Endodermal cell (in vitro differentiated cells): ENCODE measurements at regions not wholly inside any gene's neighbourhood (a gene's known extent, or its start where the extent isn't known, plus 50 kb on each side); places are given as distances from the start of the nearest gene placed in this dataset.

Source experiments
- DNase-seq: peaks from one replicate; pipeline ENCODE4 v3.0.0-alpha.2; 2017
- H3K27ac ChIP-seq: 2 replicates; pipeline ENCODE4 v1.5.1; 2013; ENCODE audit warnings: mild to moderate bottlenecking, low read depth, low read length, moderate library complexity
- H3K27me3 ChIP-seq: 2 replicates; pipeline ENCODE4 v1.6.1; 2013; ENCODE audit warnings: mild to moderate bottlenecking, low read length, moderate library complexity; ENCODE audit not compliant: insufficient read depth, control insufficient read depth, poor library complexity, severe bottlenecking
- H3K36me3 ChIP-seq: 2 replicates; pipeline ENCODE4 v1.7.0; 2013; ENCODE audit warnings: mild to moderate bottlenecking, low read length, moderate library complexity; ENCODE audit not compliant: control insufficient read depth, insufficient read depth
- H3K4me1 ChIP-seq: one replicate; pipeline ENCODE4 v1.7.0; 2013; ENCODE audit warnings: low read length; ENCODE audit not compliant: control insufficient read depth, insufficient read depth
- H3K4me3 ChIP-seq: 2 replicates; pipeline ENCODE4 v1.5.1; 2013; ENCODE audit warnings: mild to moderate bottlenecking, low read length, moderate library complexity
- H3K9ac ChIP-seq: 2 replicates; pipeline ENCODE4 v1.6.1; 2013; ENCODE audit warnings: mild to moderate bottlenecking, low read length, moderate library complexity; ENCODE audit not compliant: poor library complexity, severe bottlenecking; ENCODE audit errors: extremely low read depth
- H3K9me3 ChIP-seq: 2 replicates; pipeline ENCODE4 v1.6.1; 2013; ENCODE audit warnings: mild to moderate bottlenecking, low read length, moderate library complexity; ENCODE audit not compliant: control insufficient read depth
- H3K27ac Mint-ChIP-seq: 2 replicates; pipeline ENCODE4 v1.8.0; 2020; ENCODE audit warnings: mixed read lengths
- H3K27me3 Mint-ChIP-seq: 2 replicates; pipeline ENCODE4 v1.8.0; 2021; ENCODE audit warnings: mild to moderate bottlenecking, mixed read lengths; ENCODE audit not compliant: insufficient read depth
- H3K36me3 Mint-ChIP-seq: 2 replicates; pipeline ENCODE4 v1.8.0; 2020; ENCODE audit warnings: low read depth, mixed read lengths
- H3K4me1 Mint-ChIP-seq: 2 replicates; pipeline ENCODE4 v1.8.0; 2020; ENCODE audit warnings: mixed read lengths
- H3K4me3 Mint-ChIP-seq: 2 replicates; pipeline ENCODE4 v1.8.0; 2020; ENCODE audit warnings: mild to moderate bottlenecking, moderate library complexity, mixed read lengths
- H3K9me3 Mint-ChIP-seq: 2 replicates; pipeline ENCODE4 v1.8.0; 2020; ENCODE audit warnings: mild to moderate bottlenecking, mixed read lengths
- WGBS, 2 experiments: methylation state at CpG; one replicate each; pipeline versions ENCODE4 v1.1.5 to v1.1.7; 2013; ENCODE audit warnings: missing lambda C conversion rate in 2 of 2, mixed read lengths in 1 of 2; ENCODE audit not compliant: insufficient coverage in 1 of 2, insufficient read length in 1 of 2; 5-methylcytosine and 5-hydroxymethylcytosine counted together
- TF ChIP-seq, protein P1 (sequence below): fragments of 200-600 bp; sonication (generic); conservative IDR thresholded peaks from 2 replicates; pipeline ENCODE4 v1.5.0; 2021; ENCODE audit warnings: antibody characterized with exemption, mild to moderate bottlenecking

DNA sequence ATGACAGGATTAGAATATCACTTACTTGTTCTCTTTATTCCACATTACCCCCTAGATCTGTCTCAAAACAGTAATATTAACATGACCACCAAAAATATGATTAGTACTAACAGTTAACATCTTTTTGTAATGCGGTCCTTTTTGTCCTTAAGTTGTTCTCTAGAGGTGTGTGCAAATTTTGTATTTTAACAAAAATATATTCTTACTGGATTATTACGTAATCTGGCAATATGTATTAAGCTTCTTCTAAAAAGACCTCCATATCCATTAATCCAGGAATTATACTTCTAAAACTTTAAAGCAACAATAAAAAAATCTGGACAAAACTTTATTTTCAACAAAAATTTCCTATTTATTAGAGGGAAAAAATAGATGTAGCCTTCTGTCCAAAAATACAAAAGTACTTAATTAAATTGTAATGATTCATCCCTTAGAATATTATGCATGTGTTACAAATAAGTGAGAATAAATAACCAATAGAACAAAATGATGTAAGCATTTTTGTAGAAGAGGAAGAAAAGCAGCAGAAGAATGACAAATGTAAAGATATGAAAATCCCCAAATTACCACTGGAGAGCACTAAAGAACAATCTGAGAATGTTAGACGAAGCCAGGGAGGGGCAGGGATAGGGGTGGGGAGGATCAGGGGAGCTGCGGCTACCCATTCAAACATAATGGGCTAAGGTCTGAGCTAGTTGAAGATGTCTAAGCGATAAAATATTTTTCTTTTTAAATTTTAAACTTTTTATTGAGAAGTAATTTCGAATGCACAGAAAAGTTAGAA is 945.6 kb downstream of the MCTP2 start:
- Mint-ChIP-seq H3K9me3 (peaks cover 19% of the 10 kb centered on the region), H3K36me3 (no peaks in the 10 kb centered on the region), H3K4me3 (no peak overlapping the region), H3K4me1 (no peaks in the 10 kb centered on the region), H3K27ac (no peak overlapping the region), H3K27me3 (no peaks in the 10 kb centered on the region)
- DNase-seq, result no peak
- no peak overlapping the region for H3K4me3 ChIP-seq
- 73 to 100% methylated on average over 1 to 2 of the region's 6 CpGs for WGBS, 2 experiments
- H3K27ac ChIP-seq, result no peak overlapping the region
- no peaks in the 10 kb centered on the region for H3K27me3 ChIP-seq
- H3K4me1 ChIP-seq, result no peaks in the 10 kb centered on the region
- TF ChIP-seq, protein P1, sequence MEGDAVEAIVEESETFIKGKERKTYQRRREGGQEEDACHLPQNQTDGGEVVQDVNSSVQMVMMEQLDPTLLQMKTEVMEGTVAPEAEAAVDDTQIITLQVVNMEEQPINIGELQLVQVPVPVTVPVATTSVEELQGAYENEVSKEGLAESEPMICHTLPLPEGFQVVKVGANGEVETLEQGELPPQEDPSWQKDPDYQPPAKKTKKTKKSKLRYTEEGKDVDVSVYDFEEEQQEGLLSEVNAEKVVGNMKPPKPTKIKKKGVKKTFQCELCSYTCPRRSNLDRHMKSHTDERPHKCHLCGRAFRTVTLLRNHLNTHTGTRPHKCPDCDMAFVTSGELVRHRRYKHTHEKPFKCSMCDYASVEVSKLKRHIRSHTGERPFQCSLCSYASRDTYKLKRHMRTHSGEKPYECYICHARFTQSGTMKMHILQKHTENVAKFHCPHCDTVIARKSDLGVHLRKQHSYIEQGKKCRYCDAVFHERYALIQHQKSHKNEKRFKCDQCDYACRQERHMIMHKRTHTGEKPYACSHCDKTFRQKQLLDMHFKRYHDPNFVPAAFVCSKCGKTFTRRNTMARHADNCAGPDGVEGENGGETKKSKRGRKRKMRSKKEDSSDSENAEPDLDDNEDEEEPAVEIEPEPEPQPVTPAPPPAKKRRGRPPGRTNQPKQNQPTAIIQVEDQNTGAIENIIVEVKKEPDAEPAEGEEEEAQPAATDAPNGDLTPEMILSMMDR, result no peak
- H3K9me3 ChIP-seq, result peaks cover 9% of the 10 kb centered on the region
- H3K9ac ChIP-seq, result no peak overlapping the region
- no peaks in the 10 kb centered on the region for H3K36me3 ChIP-seq

DNA sequence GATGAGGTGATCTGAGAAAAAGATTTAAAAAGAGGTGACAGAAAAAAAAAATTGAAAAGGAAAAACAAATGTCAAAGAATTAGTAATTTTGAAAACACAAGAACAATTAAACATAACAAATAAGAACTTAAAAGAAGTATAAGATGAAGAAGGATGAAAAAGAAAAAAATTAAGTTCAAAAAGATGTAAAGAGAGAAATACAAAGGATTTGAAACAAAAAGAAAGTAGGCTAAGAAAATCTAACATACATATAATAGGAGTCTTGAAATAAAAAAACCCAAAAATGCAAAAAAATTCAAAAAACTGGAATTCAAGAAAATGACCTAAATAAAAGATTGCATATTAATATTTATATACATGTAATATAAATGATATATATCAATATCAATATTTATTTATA is 949.2 kb downstream of the MCTP2 start:
- H3K9ac ChIP-seq, result no peak overlapping the region
- Mint-ChIP-seq H3K36me3 (no peaks in the 10 kb centered on the region), H3K4me3 (no peak overlapping the region), H3K4me1 (no peaks in the 10 kb centered on the region), H3K27me3 (no peaks in the 10 kb centered on the region), H3K9me3 (peaks cover 25% of the 10 kb centered on the region), H3K27ac (no peak overlapping the region)
- H3K27ac ChIP-seq, result no peak overlapping the region
- peaks cover 9% of the 10 kb centered on the region for H3K9me3 ChIP-seq
- H3K27me3 ChIP-seq, result no peaks in the 10 kb centered on the region
- H3K4me1 ChIP-seq, result no peaks in the 10 kb centered on the region
- H3K4me3 ChIP-seq, result no peak overlapping the region
- DNase-seq, result no peak
- H3K36me3 ChIP-seq, result no peaks in the 10 kb centered on the region
- TF ChIP-seq, protein P1, result no peak

DNA sequence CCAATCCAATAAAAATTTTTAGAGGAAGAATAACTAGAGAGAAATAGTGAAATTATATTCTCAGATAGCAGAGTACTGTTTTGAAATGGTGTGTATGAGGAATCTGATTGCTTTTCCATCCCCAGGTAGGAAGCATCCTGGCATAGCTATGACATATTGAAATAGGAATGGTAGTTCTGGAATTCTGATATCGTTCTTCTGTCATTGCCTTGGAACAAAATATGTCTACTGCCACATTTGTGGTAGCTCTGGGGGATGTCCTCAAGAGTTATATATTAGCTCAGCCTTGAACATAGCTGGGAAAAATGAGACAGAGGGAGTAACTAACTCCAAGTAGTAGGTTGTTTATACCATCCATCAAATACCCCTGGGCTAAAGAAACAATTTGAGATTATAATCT is 950.7 kb downstream of the MCTP2 start:
- H3K27me3 ChIP-seq, result no peaks in the 10 kb centered on the region
- 92% methylated on average over 1 of the region's 1 CpG; no CpG with 5 or more reads in 1 of the 2 experiments for WGBS, 2 experiments
- no peak overlapping the region for H3K27ac Mint-ChIP-seq

More for the DNA sequence above, 950.7 kb downstream of the MCTP2 start:
- peaks cover 9% of the 10 kb centered on the region for H3K9me3 ChIP-seq
- TF ChIP-seq, protein P1, result no peak
- no peak overlapping the region for H3K4me3 ChIP-seq
- H3K27me3 Mint-ChIP-seq, result no peaks in the 10 kb centered on the region
- no peak for DNase-seq
- H3K36me3 Mint-ChIP-seq, result no peaks in the 10 kb centered on the region
- no peaks in the 10 kb centered on the region for H3K36me3 ChIP-seq
- H3K4me1 Mint-ChIP-seq, result no peaks in the 10 kb centered on the region
- no peak overlapping the region for H3K9ac ChIP-seq
- H3K9me3 Mint-ChIP-seq, result peaks cover 25% of the 10 kb centered on the region
- H3K4me1 ChIP-seq, result no peaks in the 10 kb centered on the region
- H3K27ac ChIP-seq, result no peak overlapping the region
- no peak overlapping the region for H3K4me3 Mint-ChIP-seq
